Ovary (tissue), 7 donors: ENCODE measurements at regions not wholly inside any gene's neighbourhood (a gene's known extent, or its start where the extent isn't known, plus 50 kb on each side); places are given as distances from the start of the nearest gene placed in this dataset.

Experiments used
- DNase-seq, 5 donors: peaks; one replicate each; pipeline ENCODE4 v3.0.0-alpha.2; 2019 to 2020
- H3K27ac ChIP-seq, 2 donors: fragments of 200-600 bp; one replicate each; pipeline versions ENCODE4 v1.5.1 to v1.8.0; 2019 to 2022
- H3K27me3 ChIP-seq: fragments of 200-600 bp; one replicate; pipeline ENCODE4 v1.8.0; 2022
- H3K36me3 ChIP-seq: fragments of 200-600 bp; sonication (generic); one replicate; pipeline ENCODE4 v1.5.1; 2019
- H3K4me1 ChIP-seq: one replicate; pipeline ENCODE4 v1.8.1; 2013; ENCODE audit warnings: mild to moderate bottlenecking, moderate library complexity; ENCODE audit not compliant: insufficient read depth
- H3K4me3 ChIP-seq: fragments of 200-600 bp; sonication (generic); one replicate; pipeline ENCODE4 v1.5.1; 2017
- H3K9me3 ChIP-seq, 2 donors: fragments of 200-600 bp in 1 of 2; sonication (generic) in 1 of 2; one replicate each; pipeline versions ENCODE4 v1.5.1 to v1.8.1; 2013 to 2019; ENCODE audit warnings: mild to moderate bottlenecking in 1 of 2, moderate library complexity in 1 of 2
- EP300 ChIP-seq: sonication (generic); formaldehyde crosslinking; IDR thresholded peaks from one replicate; pipeline ENCODE4 v1.6.1; 2017; ENCODE audit warnings: antibody characterized with exemption
- POLR2A ChIP-seq: fragments of 450-650 bp; IDR thresholded peaks from one replicate; pipeline ENCODE4 v1.6.1; 2017; ENCODE audit warnings: antibody characterized with exemption, mild to moderate bottlenecking, moderate library complexity
- WGBS, 3 donors: extraction: QIAGEN DNeasy Blood & Tissue Kit in 1 of 3; methylation state at CpG; one replicate each; pipeline versions ENCODE4 v1.1.5 to v1.1.7; 2013 to 2017; 5-methylcytosine and 5-hydroxymethylcytosine counted together
- intact Hi-C, 4 donors: fragments of 100-400 bp; cut with DNase I; formaldehyde crosslinking; loops; one replicate each; pipeline versions ENCODE4 v1.11.0 to v1.15.1; 2022 to 2023
- TF ChIP-seq, protein P1 (sequence below), 3 donors: fragments of 450-650 bp in 2 of 3; fragments of 200-600 bp in 1 of 3; IDR thresholded peaks; one replicate each; pipeline versions ENCODE4 v1.5.1 to v1.8.0; 2016 to 2022; ENCODE audit warnings: antibody characterized with exemption in 3 of 3, mild to moderate bottlenecking in 1 of 3
- donor health status: DM: no; HTN: no; CAD: no; lungs with moderate emphysema.
- donor health status: DM: no; HTN: no; CAD: no.
- donor health status: Bipolar disorder and iron deficiency.
- donor health status: DM: no; HTN: no; CAD: no.
- donor health status: DM: yes; HTN: yes; CAD: no.

DNA sequence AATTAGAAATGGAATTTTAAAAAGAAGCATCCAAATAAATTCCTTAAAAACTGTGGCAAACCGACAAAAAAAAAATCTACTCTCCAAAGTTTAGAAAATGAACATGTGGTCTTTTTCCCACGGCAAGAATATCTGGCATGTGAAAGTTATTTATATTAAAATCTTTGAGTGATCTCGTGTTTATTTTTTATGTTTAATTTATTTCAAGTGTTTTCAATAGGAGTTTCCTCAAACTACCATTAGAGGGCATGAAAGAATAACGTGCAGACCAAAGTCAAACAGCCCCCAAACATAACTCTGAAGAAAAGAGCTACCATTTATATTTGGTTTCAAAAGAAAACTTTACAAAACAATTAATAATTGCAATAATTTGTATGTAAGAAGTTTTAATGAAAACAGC is 286.4 kb downstream of the ZIC4 start:
- H3K36me3 ChIP-seq, result no peaks in the 10 kb centered on the region
- no peaks in the 10 kb centered on the region for H3K4me1 ChIP-seq
- no peak overlapping the region for H3K27ac ChIP-seq
- H3K4me3 ChIP-seq, result no peak overlapping the region
- no peaks in the 10 kb centered on the region for H3K27me3 ChIP-seq
- no peak for DNase-seq
- no peaks in the 10 kb centered on the region for H3K9me3 ChIP-seq
- WGBS, 3 donors, result 2 to 10% (median 2%) methylated on average over 4 of the region's 4 CpGs
- TF ChIP-seq EP300, result no peak
- TF ChIP-seq, protein P1, sequence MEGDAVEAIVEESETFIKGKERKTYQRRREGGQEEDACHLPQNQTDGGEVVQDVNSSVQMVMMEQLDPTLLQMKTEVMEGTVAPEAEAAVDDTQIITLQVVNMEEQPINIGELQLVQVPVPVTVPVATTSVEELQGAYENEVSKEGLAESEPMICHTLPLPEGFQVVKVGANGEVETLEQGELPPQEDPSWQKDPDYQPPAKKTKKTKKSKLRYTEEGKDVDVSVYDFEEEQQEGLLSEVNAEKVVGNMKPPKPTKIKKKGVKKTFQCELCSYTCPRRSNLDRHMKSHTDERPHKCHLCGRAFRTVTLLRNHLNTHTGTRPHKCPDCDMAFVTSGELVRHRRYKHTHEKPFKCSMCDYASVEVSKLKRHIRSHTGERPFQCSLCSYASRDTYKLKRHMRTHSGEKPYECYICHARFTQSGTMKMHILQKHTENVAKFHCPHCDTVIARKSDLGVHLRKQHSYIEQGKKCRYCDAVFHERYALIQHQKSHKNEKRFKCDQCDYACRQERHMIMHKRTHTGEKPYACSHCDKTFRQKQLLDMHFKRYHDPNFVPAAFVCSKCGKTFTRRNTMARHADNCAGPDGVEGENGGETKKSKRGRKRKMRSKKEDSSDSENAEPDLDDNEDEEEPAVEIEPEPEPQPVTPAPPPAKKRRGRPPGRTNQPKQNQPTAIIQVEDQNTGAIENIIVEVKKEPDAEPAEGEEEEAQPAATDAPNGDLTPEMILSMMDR (IDR thresholded peaks at IDR 0.05), result no peak
- no peak for TF ChIP-seq POLR2A
- intact Hi-C loops, result no loop called here

DNA sequence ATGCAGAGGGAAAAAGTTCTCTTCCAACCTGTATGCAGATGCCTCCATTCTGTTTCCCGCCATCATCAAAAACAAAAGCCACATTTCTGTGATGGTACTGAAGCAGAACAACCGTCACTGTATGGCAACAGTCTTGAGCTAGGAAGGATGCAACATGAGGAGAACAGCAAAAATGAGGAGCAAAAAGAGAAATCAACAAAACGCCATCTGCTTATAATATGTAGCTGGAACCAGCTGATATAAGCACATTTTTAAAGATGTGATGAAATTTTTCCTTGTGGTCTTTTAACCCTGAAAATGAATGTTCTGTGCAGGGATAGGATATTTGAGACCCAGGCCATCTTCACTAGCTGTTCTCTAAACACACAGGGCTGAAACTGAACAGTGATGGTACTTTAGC is 287.0 kb downstream of the ZIC4 start:
- no peak for TF ChIP-seq EP300
- TF ChIP-seq POLR2A, result no peak
- TF ChIP-seq, protein P1 (IDR thresholded peaks at IDR 0.05), result no peak
- no peak for DNase-seq
- H3K36me3 ChIP-seq, result no peaks in the 10 kb centered on the region
- intact Hi-C loops, result no loop called here
- no peaks in the 10 kb centered on the region for H3K4me1 ChIP-seq
- H3K4me3 ChIP-seq, result no peak overlapping the region
- H3K27ac ChIP-seq, result no peak overlapping the region
- 45 to 56% (median 52%) methylated on average over 3 of the region's 3 CpGs for WGBS, 3 donors
- no peaks in the 10 kb centered on the region for H3K27me3 ChIP-seq
- no peaks in the 10 kb centered on the region for H3K9me3 ChIP-seq

DNA sequence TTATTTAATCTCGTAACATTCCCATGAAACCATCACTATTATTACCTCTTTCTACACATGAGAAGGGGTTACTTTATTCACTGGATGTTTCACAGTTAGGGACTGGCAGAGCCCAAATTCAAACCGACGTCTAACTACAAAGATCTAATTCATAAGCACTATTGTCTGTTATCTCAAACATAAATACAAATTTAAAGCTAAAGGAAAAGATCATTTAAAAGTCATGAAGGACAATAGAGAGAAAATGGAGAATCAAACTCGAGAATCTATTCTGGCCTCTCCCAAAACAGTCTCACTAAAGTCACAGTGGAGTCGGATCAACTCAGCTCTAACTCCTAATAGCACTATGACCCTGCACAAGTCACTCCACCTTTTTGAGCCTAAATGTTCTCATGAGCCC is 287.7 kb downstream of the ZIC4 start:
- no peak overlapping the region for H3K27ac ChIP-seq
- intact Hi-C loops, result no loop called here
- H3K27me3 ChIP-seq, result no peaks in the 10 kb centered on the region
- H3K36me3 ChIP-seq, result no peaks in the 10 kb centered on the region
- H3K4me3 ChIP-seq, result no peak overlapping the region
- no peaks in the 10 kb centered on the region for H3K9me3 ChIP-seq
- WGBS, 3 donors, result 77 to 79% (median 79%) methylated on average over 5 of the region's 5 CpGs
- DNase-seq, result no peak
- no peaks in the 10 kb centered on the region for H3K4me1 ChIP-seq
- TF ChIP-seq EP300, result no peak
- TF ChIP-seq, protein P1 (IDR thresholded peaks at IDR 0.05), result no peak
- no peak for TF ChIP-seq POLR2A

DNA sequence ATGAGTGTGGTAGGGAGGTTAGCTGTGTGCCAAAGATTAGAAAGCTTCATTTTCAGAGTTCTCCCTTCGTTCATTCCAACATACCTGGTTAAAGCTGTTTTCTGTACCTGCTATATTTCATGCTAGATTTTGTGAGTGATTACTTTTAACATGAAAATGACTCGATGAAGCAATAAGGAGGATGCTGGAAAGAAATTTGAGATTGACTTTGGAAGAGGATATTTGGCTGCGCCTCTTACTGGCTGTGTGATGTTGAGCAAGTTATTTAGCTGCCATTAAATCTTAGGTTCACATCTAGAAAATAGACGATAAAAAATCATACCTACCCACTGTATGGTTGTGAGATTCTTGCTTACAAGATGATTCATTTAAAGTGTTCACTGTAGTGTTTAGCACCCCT is 288.7 kb downstream of the ZIC4 start:
- Histone ChIP-seq H3K4me1 (no peaks in the 10 kb centered on the region), H3K27ac (no peak overlapping the region), H3K36me3 (no peaks in the 10 kb centered on the region), H3K4me3 (no peak overlapping the region), H3K27me3 (no peaks in the 10 kb centered on the region), H3K9me3 (no peaks in the 10 kb centered on the region)
- no peak for DNase-seq
- TF ChIP-seq EP300 (no peak), POLR2A (no peak)
- TF ChIP-seq, protein P1 (IDR thresholded peaks at IDR 0.05), result no peak
- WGBS, 3 donors, result 69 to 80% (median 77%) methylated on average over 4 of the region's 4 CpGs
- intact Hi-C loops, result no loop called here
